ENCODE measurements at regions not wholly inside any gene's neighbourhood (a gene's known extent, or its start where the extent isn't known, plus 50 kb on each side); places are given as distances from the start of the nearest gene placed in this dataset.

DNA sequence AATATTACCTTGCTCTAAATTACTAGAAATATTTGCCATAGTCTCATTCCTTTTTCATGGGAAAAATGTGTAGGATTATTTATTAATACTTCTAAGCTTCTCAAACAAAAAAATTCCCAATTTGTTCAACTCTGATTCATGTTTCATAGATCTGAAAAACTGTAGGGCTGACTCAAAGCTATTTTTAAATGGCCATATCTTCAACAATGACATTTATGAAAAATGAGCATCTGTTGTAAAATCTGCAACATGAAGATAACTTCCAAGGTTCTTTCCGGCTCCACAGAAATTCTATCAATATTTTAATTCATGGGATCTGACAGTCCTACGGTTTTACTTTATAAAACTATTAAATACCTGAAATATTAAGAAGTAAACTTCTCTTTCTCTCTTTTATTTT, 192.7 kb upstream of the KCNJ16 start:
- Histone ChIP-seq H3K27ac (ENCODE audit: extremely low read depth, low read depth, low read length) (no peak overlapping the region), H3K4me2 (ENCODE audit: insufficient read depth, low read length) (no peak overlapping the region), H4K20me1 (replicated peaks; ENCODE audit: control insufficient read depth, insufficient read depth, low read length) (no peaks in the 10 kb centered on the region), H3K36me3 (ENCODE audit: control insufficient read depth, insufficient read depth, low read length) (no peaks in the 10 kb centered on the region), H3K9ac (ENCODE audit: insufficient read depth in 1 of 2, low read depth in 2 of 2, low read length in 2 of 2) (no peak overlapping the region), H3K9me1 (ENCODE audit: control insufficient read depth, insufficient read depth, low read length) (no peaks in the 10 kb centered on the region), H3K9me3 (replicated peaks; ENCODE audit: control insufficient read depth, insufficient read depth, low read depth, low read length) (no peaks in the 10 kb centered on the region), H3K27me3 (ENCODE audit: control insufficient read depth in 2 of 2, insufficient read depth in 2 of 2, low read length in 2 of 2) (no peaks in the 10 kb centered on the region), H2AFZ (ENCODE audit: low read depth, low read length) (no peak overlapping the region), H3K4me3 (no peak overlapping the region), H3K4me1 (replicated peaks in 1 of 2; ENCODE audit: control insufficient read depth in 2 of 2, insufficient read depth in 2 of 2, low read length in 2 of 2) (peaks cover 0 to 3% of the 10 kb centered on the region in 2 experiments; a peak in 1 of 5 replicates), H3K79me2 (ENCODE audit: control insufficient read depth, insufficient read depth, low read length) (no peaks in the 10 kb centered on the region)
- BruUV-seq (replicated peaks) = no TSS peak
- CTCF ChIA-PET (ENCODE audit: low intra/inter-chr PET ratio) = no interaction called here
- in situ Hi-C loops (cut with MboI) = no loop called here
- POLR2A ChIA-PET = no interaction called here
- no peak for ATAC-seq
- WGBS (ENCODE audit: insufficient coverage, low coverage, missing lambda C conversion rate) = 0% methylated on average over 2 of the region's 2 CpGs
- FAIRE-seq = no peak
- intact Hi-C loops (cut with micrococcal nuclease) = no loop called here
- no peak for DNase-seq (ENCODE audit: extremely low read depth in 1 of 4, low spot score in 3 of 4)
- TF ChIP-seq TEAD4 (IDR thresholded peaks at IDR 0.05; ENCODE audit: low read length) = peak; percentile 34; the same call in 1 of the 2 replicates
- no peak for TF ChIP-seq TEAD4 (CRISPR knock-in tag; IDR thresholded peaks at IDR 0.05; ENCODE audit: borderline replicate concordance)
- peak; percentile 55; the same call in 1 of the 2 replicates for TF ChIP-seq ARID1B (IDR thresholded peaks at IDR 0.05)
- no peak for TF ChIP-seq PML (IDR thresholded peaks at IDR 0.05; ENCODE audit: low read length)
- TF ChIP-seq, protein P1, sequence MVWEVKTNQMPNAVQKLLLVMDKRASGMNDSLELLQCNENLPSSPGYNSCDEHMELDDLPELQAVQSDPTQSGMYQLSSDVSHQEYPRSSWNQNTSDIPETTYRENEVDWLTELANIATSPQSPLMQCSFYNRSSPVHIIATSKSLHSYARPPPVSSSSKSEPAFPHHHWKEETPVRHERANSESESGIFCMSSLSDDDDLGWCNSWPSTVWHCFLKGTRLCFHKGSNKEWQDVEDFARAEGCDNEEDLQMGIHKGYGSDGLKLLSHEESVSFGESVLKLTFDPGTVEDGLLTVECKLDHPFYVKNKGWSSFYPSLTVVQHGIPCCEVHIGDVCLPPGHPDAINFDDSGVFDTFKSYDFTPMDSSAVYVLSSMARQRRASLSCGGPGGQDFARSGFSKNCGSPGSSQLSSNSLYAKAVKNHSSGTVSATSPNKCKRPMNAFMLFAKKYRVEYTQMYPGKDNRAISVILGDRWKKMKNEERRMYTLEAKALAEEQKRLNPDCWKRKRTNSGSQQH (CRISPR knock-in tag; IDR thresholded peaks at IDR 0.05) = no peak
- peak; percentile 83 for TF ChIP-seq MEIS2 (IDR thresholded peaks at IDR 0.05; ENCODE audit: partially characterized antibody)
- TF ChIP-seq, protein P2, sequence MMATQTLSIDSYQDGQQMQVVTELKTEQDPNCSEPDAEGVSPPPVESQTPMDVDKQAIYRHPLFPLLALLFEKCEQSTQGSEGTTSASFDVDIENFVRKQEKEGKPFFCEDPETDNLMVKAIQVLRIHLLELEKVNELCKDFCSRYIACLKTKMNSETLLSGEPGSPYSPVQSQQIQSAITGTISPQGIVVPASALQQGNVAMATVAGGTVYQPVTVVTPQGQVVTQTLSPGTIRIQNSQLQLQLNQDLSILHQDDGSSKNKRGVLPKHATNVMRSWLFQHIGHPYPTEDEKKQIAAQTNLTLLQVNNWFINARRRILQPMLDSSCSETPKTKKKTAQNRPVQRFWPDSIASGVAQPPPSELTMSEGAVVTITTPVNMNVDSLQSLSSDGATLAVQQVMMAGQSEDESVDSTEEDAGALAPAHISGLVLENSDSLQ (IDR thresholded peaks at IDR 0.05) = peak; percentile 63
- no peak for TF ChIP-seq NR2F6 (CRISPR knock-in tag; IDR thresholded peaks at IDR 0.05)
- TF ChIP-seq EHMT2 (IDR thresholded peaks at IDR 0.05) = no peak
- TF ChIP-seq, protein P3, sequence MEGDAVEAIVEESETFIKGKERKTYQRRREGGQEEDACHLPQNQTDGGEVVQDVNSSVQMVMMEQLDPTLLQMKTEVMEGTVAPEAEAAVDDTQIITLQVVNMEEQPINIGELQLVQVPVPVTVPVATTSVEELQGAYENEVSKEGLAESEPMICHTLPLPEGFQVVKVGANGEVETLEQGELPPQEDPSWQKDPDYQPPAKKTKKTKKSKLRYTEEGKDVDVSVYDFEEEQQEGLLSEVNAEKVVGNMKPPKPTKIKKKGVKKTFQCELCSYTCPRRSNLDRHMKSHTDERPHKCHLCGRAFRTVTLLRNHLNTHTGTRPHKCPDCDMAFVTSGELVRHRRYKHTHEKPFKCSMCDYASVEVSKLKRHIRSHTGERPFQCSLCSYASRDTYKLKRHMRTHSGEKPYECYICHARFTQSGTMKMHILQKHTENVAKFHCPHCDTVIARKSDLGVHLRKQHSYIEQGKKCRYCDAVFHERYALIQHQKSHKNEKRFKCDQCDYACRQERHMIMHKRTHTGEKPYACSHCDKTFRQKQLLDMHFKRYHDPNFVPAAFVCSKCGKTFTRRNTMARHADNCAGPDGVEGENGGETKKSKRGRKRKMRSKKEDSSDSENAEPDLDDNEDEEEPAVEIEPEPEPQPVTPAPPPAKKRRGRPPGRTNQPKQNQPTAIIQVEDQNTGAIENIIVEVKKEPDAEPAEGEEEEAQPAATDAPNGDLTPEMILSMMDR (IDR thresholded peaks at IDR 0.05 in 2 of 3, conservative IDR thresholded peaks at IDR 0.05 in 1 of 3; ENCODE audit: insufficient read depth in 2 of 3, low read depth in 1 of 3, low read length in 3 of 3) = no peak
- 0 out of 2 replicates have a peak, but pooled peaks have one; percentile 32 for TF ChIP-seq TAL1 (IDR thresholded peaks at IDR 0.05)
- TF ChIP-seq MEF2A (IDR thresholded peaks at IDR 0.05; ENCODE audit: control insufficient read depth, low read depth, low read length) = peak; percentile 80
- TF ChIP-seq, protein P4, sequence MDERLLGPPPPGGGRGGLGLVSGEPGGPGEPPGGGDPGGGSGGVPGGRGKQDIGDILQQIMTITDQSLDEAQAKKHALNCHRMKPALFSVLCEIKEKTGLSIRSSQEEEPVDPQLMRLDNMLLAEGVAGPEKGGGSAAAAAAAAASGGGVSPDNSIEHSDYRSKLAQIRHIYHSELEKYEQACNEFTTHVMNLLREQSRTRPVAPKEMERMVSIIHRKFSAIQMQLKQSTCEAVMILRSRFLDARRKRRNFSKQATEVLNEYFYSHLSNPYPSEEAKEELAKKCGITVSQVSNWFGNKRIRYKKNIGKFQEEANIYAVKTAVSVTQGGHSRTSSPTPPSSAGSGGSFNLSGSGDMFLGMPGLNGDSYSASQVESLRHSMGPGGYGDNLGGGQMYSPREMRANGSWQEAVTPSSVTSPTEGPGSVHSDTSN (CRISPR knock-in tag; IDR thresholded peaks at IDR 0.05; ENCODE audit: low read depth) = no peak
- TF ChIP-seq, protein P4 (tag; conservative IDR thresholded peaks at IDR 0.05; ENCODE audit: low read depth) = peak; percentile 83
- TF ChIP-seq BDP1 (IDR thresholded peaks at IDR 0.05; ENCODE audit: insufficient read depth, insufficient read length) = no peak
- no peak for TF ChIP-seq DNMT1 (IDR thresholded peaks at IDR 0.05)
- peak; percentile 32; the same call in 1 of the 2 replicates for TF ChIP-seq EP300 (IDR thresholded peaks at IDR 0.05; ENCODE audit: low read length)
- no peak for TF ChIP-seq PCBP1 (IDR thresholded peaks at IDR 0.05; ENCODE audit: low read depth, low read length, poor library complexity, severe bottlenecking)
- TF ChIP-seq GATA2 (CRISPR knock-in tag; IDR thresholded peaks at IDR 0.05) = no peak

Measured in K562 (cell line).